Chondrocyte (in vitro differentiated cells): ENCODE measurements at regions not wholly inside any gene's neighbourhood (a gene's known extent, or its start where the extent isn't known, plus 50 kb on each side); places are given as distances from the start of the nearest gene placed in this dataset.

Source experiments
- DNase-seq: peaks from one replicate; pipeline ENCODE4 v3.0.0; 2021; ENCODE audit warnings: mixed read lengths, low spot score
- H3K27ac Mint-ChIP-seq: one replicate; pipeline ENCODE4 v1.8.0; 2021; ENCODE audit warnings: mild to moderate bottlenecking, moderate library complexity, mixed read lengths; ENCODE audit not compliant: unreplicated experiment
- H3K27me3 Mint-ChIP-seq: 2 replicates; pipeline ENCODE4 v1.8.0; 2021; ENCODE audit warnings: low read depth, mixed read lengths
- H3K36me3 Mint-ChIP-seq: 2 replicates; pipeline ENCODE4 v1.8.0; 2021; ENCODE audit warnings: low read depth, mixed read lengths
- H3K4me1 Mint-ChIP-seq: 2 replicates; pipeline ENCODE4 v1.8.0; 2021; ENCODE audit warnings: low read depth, mild to moderate bottlenecking, mixed read lengths
- H3K4me3 Mint-ChIP-seq: one replicate; pipeline ENCODE4 v1.8.0; 2021; ENCODE audit warnings: mild to moderate bottlenecking, moderate library complexity, mixed read lengths; ENCODE audit not compliant: unreplicated experiment
- H3K9me3 Mint-ChIP-seq: 2 replicates; pipeline ENCODE4 v1.8.0; 2021; ENCODE audit warnings: low read depth, mixed read lengths
- TF ChIP-seq, protein P1 (sequence below): fragments of 200-600 bp; sonication (generic); IDR thresholded peaks from 2 replicates; pipeline ENCODE4 v1.5.0; 2021; ENCODE audit warnings: antibody characterized with exemption, mild to moderate bottlenecking, moderate library complexity

DNA sequence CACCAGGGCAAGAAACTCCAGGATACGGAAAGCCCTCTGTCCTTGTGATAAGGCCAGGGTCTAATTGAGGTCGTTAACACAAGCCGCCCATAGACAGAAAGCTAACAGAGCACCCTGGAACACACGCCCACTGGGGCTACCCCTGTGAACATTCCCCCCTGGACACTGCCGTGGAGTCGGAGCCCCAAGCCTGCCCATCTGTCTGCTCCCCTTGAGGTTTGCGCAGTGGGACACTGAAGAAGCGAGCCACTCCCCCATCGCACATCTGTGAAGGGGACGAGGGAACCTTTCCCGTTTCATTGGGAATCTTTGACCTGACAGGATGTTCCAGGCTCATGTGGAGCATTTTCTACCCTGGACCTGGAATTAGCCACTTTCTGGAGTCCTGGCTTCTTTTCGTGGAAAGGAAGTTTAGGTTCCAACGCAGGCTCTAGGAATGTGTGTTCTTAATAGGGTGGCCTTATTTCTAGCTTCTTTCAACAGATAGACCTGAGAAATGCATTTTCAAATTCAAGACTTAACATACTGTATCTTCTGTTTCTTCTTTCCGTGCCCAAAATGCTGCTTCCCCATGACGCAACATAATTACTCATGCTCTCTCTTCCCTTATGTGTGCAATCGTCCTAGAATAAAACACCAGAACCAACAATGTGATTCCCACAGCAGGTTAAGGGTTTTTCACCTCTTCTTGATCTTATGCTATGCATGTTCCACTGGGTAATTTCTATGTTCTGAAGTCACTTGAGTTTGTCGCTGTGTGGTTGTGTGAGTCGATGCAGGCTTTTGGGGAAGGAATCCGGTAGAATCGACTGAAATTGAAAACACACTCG, 161.1 kb downstream of the ERMARD start:
- H3K4me3 Mint-ChIP-seq, result no peak overlapping the region
- peaks cover 25% of the 10 kb centered on the region for H3K27me3 Mint-ChIP-seq
- no peaks in the 10 kb centered on the region for H3K4me1 Mint-ChIP-seq
- TF ChIP-seq, protein P1, sequence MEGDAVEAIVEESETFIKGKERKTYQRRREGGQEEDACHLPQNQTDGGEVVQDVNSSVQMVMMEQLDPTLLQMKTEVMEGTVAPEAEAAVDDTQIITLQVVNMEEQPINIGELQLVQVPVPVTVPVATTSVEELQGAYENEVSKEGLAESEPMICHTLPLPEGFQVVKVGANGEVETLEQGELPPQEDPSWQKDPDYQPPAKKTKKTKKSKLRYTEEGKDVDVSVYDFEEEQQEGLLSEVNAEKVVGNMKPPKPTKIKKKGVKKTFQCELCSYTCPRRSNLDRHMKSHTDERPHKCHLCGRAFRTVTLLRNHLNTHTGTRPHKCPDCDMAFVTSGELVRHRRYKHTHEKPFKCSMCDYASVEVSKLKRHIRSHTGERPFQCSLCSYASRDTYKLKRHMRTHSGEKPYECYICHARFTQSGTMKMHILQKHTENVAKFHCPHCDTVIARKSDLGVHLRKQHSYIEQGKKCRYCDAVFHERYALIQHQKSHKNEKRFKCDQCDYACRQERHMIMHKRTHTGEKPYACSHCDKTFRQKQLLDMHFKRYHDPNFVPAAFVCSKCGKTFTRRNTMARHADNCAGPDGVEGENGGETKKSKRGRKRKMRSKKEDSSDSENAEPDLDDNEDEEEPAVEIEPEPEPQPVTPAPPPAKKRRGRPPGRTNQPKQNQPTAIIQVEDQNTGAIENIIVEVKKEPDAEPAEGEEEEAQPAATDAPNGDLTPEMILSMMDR, result no peak
- no peak overlapping the region for H3K27ac Mint-ChIP-seq
- DNase-seq, result no peak
- no peaks in the 10 kb centered on the region for H3K9me3 Mint-ChIP-seq
- H3K36me3 Mint-ChIP-seq, result no peaks in the 10 kb centered on the region

- Mint-ChIP-seq H3K9me3 (no peaks in the 10 kb centered on the region), H3K27me3 (peaks cover 28% of the 10 kb centered on the region), H3K27ac (no peak overlapping the region), H3K4me1 (no peaks in the 10 kb centered on the region), H3K36me3 (no peaks in the 10 kb centered on the region), H3K4me3 (no peak overlapping the region)
- TF ChIP-seq, protein P1, result no peak
- peak; percentile 73 for DNase-seq
These were observed 160.1 kb downstream of the ERMARD start for GRCh38 chr6:169911264-169912263.

- Mint-ChIP-seq H3K27me3 (peaks cover 26% of the 10 kb centered on the region), H3K36me3 (no peaks in the 10 kb centered on the region), H3K4me1 (peaks cover 19% of the 10 kb centered on the region), H3K4me3 (no peak overlapping the region), H3K9me3 (no peaks in the 10 kb centered on the region), H3K27ac (no peak overlapping the region)
- DNase-seq, result no peak
- TF ChIP-seq, protein P1, result no peak
These were observed 157.7 kb downstream of the ERMARD start for GRCh38 chr6:169909113-169909512.

GRCh38 chr6:169908403-169908933, 157.0 kb downstream of the ERMARD start:
- DNase-seq, result no peak
- Mint-ChIP-seq H3K27me3 (peaks cover 26% of the 10 kb centered on the region), H3K36me3 (no peaks in the 10 kb centered on the region), H3K4me1 (peaks cover 20% of the 10 kb centered on the region), H3K4me3 (no peak overlapping the region), H3K9me3 (no peaks in the 10 kb centered on the region), H3K27ac (no peak overlapping the region)
- TF ChIP-seq, protein P1, result no peak
